Tibial artery (tissue), 4 donors: ENCODE measurements at regions not wholly inside any gene's neighbourhood (a gene's known extent, or its start where the extent isn't known, plus 50 kb on each side); places are given as distances from the start of the nearest gene placed in this dataset.

Experiments
- DNase-seq, 2 donors: peaks; one replicate each; pipeline ENCODE4 v3.0.0-alpha.2; 2019
- H3K27ac ChIP-seq, 2 donors: fragments of 200-600 bp; sonication (generic) in 1 of 2; 1 replicate in 1 of 2; 2 replicates in 1 of 2; pipeline ENCODE4 v1.5.1; 2018 to 2019; ENCODE audit warnings: mild to moderate bottlenecking in 1 of 2
- H3K27me3 ChIP-seq, 2 donors: fragments of 200-600 bp; sonication (generic) in 1 of 2; one replicate each; pipeline versions ENCODE4 v1.5.1 to v1.6.0; 2016 to 2019
- H3K36me3 ChIP-seq, 3 donors: fragments of 200-600 bp; sonication (generic) in 2 of 3; one replicate each; pipeline ENCODE4 v1.5.1; 2016 to 2019; ENCODE audit warnings: mild to moderate bottlenecking in 2 of 3
- H3K4me1 ChIP-seq, 4 donors: fragments of 200-600 bp; sonication (generic) in 2 of 4; 1 replicate in 3 of 4; 2 replicates in 1 of 4; pipeline ENCODE4 v1.5.1; 2016 to 2019
- H3K4me3 ChIP-seq, 2 donors: fragments of 200-600 bp; sonication (generic) in 1 of 2; 1 replicate in 1 of 2; 2 replicates in 1 of 2; pipeline ENCODE4 v1.5.1; 2018 to 2019; ENCODE audit warnings: mild to moderate bottlenecking in 2 of 2
- H3K9me3 ChIP-seq, 3 donors: fragments of 200-600 bp; sonication (generic) in 1 of 3; one replicate each; pipeline ENCODE4 v1.5.1; 2016 to 2019
- intact Hi-C: fragments of 100-400 bp; cut with DNase I; formaldehyde crosslinking; loops from one replicate; pipeline ENCODE4 v1.15.0; 2023; ENCODE audit warnings: low total_unique reads
- TF ChIP-seq, protein P1 (sequence below), 2 experiments: fragments of 200-600 bp in 1 of 2; fragments of 450-650 bp in 1 of 2; IDR thresholded peaks; one replicate each; pipeline ENCODE4 v1.5.1; 2017 to 2019; ENCODE audit warnings: antibody characterized with exemption in 2 of 2, mild to moderate bottlenecking in 1 of 2, moderate library complexity in 1 of 2

DNA sequence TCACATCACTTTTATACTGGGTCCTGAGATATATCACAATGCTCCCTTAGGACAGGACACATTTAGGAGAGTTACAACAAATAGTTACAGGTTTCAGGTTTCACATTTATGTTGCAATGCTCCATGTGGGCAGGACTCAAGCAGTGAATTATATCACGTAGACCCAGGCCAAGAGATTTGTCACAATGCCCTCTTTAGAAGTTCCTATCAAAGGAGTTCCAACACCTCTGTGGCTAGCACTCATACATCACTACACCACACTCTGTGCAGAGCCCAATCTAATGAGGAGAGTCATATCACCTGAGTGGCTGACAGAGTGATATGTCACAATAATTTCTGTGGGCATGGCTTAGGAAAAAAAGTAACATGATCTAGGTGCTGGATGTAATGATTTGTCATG, 1068.2 kb upstream of the AMELY start:
- H3K4me1 ChIP-seq: no peaks in the 10 kb centered on the region
- H3K27ac ChIP-seq: no peak overlapping the region
- TF ChIP-seq, protein P1, sequence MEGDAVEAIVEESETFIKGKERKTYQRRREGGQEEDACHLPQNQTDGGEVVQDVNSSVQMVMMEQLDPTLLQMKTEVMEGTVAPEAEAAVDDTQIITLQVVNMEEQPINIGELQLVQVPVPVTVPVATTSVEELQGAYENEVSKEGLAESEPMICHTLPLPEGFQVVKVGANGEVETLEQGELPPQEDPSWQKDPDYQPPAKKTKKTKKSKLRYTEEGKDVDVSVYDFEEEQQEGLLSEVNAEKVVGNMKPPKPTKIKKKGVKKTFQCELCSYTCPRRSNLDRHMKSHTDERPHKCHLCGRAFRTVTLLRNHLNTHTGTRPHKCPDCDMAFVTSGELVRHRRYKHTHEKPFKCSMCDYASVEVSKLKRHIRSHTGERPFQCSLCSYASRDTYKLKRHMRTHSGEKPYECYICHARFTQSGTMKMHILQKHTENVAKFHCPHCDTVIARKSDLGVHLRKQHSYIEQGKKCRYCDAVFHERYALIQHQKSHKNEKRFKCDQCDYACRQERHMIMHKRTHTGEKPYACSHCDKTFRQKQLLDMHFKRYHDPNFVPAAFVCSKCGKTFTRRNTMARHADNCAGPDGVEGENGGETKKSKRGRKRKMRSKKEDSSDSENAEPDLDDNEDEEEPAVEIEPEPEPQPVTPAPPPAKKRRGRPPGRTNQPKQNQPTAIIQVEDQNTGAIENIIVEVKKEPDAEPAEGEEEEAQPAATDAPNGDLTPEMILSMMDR (IDR thresholded peaks at IDR 0.05): no peak
- no peaks in the 10 kb centered on the region for H3K36me3 ChIP-seq
- no peak overlapping the region for H3K4me3 ChIP-seq
- DNase-seq: no peak
- H3K9me3 ChIP-seq: no peaks in the 10 kb centered on the region
- intact Hi-C loops: no loop called here
- no peaks in the 10 kb centered on the region for H3K27me3 ChIP-seq

DNA sequence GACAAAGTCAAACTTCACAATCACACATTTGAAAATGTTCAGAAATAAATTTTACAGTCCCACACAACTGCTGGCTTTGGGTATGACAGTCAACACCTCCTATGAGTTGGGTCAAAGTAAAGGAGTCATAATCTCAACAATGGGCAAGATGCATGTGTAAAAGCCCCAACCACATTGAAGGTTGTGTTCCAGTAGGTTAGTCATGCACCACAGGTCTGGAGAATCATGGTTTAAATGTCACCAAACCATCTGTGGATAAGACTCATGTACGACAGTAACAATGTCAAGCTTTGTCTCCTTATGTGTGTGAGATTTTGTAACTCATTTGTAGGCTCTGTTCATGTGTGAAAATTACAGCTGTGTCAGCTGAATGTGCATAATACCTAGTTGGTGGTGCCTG, 1065.7 kb upstream of the AMELY start:
- Histone ChIP-seq H3K36me3 (no peaks in the 10 kb centered on the region), H3K9me3 (no peaks in the 10 kb centered on the region), H3K4me1 (no peaks in the 10 kb centered on the region), H3K27ac (no peak overlapping the region), H3K27me3 (no peaks in the 10 kb centered on the region), H3K4me3 (no peak overlapping the region)
- no peak for DNase-seq
- TF ChIP-seq, protein P1 (IDR thresholded peaks at IDR 0.05): no peak
- intact Hi-C loops: no loop called here

DNA sequence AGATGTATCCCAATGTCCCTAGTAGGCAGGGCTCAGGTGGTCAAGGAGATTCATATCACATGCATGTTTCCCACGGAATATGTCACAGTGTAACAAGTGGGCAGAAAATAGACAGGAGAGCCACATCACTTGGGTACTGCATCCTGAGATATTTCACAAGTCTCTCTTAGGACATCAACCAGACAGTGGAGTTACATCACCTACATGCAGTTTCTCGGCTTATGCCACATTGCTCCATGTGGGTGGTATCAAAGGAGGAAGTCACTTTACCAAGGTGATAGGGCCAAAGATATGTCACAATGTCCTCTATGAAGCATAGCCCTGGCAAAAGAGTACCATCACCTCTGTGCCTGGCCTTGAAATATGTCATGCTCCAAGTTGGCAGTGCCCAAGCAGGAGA, 1056.7 kb upstream of the AMELY start:
- DNase-seq: no peak
- Histone ChIP-seq H3K9me3 (no peaks in the 10 kb centered on the region), H3K36me3 (no peaks in the 10 kb centered on the region), H3K27ac (no peak overlapping the region), H3K4me3 (no peak overlapping the region), H3K4me1 (no peaks in the 10 kb centered on the region), H3K27me3 (no peaks in the 10 kb centered on the region)
- intact Hi-C loops: no loop called here
- TF ChIP-seq, protein P1 (IDR thresholded peaks at IDR 0.05): no peak

DNA sequence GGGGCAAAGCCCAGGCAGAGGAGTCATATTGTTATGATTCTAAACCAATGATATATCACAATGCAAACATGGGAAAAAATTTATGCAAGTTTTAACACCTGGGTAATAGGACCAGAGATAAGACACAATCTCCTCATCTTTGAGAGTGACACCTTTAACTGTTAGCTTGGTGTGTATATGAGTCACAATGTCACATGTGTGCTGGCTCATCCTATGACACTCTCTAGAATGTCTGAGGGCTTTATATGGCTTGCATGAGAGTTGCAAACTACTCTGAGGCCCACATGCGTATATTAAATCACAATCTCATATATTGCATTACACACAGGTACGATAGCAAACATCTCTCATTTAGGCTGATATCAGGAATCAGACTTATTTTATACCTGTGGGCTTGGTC, 1055.4 kb upstream of the AMELY start:
- Histone ChIP-seq H3K27me3 (no peaks in the 10 kb centered on the region), H3K36me3 (no peaks in the 10 kb centered on the region), H3K4me1 (no peaks in the 10 kb centered on the region), H3K9me3 (no peaks in the 10 kb centered on the region), H3K27ac (no peak overlapping the region), H3K4me3 (no peak overlapping the region)
- intact Hi-C loops: no loop called here
- DNase-seq: no peak
- TF ChIP-seq, protein P1 (IDR thresholded peaks at IDR 0.05): no peak

DNA sequence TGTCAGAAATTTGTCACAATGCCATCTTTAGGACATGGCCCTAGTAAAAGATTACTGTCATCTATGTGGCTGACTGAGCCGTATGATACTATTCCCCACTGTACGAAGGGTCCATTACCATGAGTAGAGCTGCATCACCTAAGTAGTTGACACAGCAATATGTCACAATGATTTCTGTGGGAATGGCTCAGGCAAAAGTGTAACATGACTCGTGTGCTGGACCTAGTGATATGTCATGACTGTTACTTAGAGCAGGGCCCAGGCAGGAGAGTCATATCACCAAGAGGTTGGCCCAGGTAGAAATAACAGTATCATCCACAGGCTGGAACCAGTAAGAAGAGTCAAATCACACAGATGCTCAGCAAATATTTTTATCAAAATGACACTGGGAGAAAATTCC, 1051.8 kb upstream of the AMELY start:
- TF ChIP-seq, protein P1 (IDR thresholded peaks at IDR 0.05): no peak
- Histone ChIP-seq H3K4me3 (no peak overlapping the region), H3K4me1 (no peaks in the 10 kb centered on the region), H3K36me3 (no peaks in the 10 kb centered on the region), H3K27me3 (no peaks in the 10 kb centered on the region), H3K9me3 (no peaks in the 10 kb centered on the region), H3K27ac (no peak overlapping the region)
- no peak for DNase-seq
- intact Hi-C loops: no loop called here

DNA sequence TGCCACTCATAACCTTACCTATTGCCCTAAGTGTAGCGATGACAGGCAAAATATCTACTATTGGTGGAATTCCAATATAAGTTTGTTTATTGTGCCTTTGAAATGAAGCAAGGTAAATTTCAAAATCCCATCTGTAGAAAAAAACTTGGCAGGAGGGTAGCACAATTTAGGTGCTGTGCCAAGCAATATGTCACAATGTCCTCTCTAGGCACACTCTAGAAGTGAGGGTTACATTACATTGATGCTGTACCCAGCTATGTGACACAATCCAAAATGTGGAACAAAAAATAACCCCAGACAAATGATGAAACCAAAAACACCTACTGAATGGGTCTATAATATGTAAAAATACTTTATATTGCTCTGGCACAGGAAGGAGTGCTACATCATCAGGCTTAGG, 1050.8 kb upstream of the AMELY start:
- DNase-seq: no peak

More for the DNA sequence above, 1050.8 kb upstream of the AMELY start:
- Histone ChIP-seq H3K4me1 (no peaks in the 10 kb centered on the region), H3K27ac (no peak overlapping the region), H3K27me3 (no peaks in the 10 kb centered on the region), H3K4me3 (no peak overlapping the region), H3K36me3 (no peaks in the 10 kb centered on the region), H3K9me3 (no peaks in the 10 kb centered on the region)
- TF ChIP-seq, protein P1 (IDR thresholded peaks at IDR 0.05): no peak
- intact Hi-C loops: no loop called here
